OCI-LY7 (cell line): ENCODE measurements at regions not wholly inside any gene's neighbourhood (a gene's known extent, or its start where the extent isn't known, plus 50 kb on each side); places are given as distances from the start of the nearest gene placed in this dataset.

Source experiments
- BruUV-seq: library from RNA; stranded (reverse); fragments of 400-500 nt; replicated peaks from 2 replicates; lab custom pipeline; 2021; lab: Mats Ljungman, UMichigan
- CTCF ChIA-PET: fragments of 300-600 bp; sonication (Branson Sonifier 250); formaldehyde crosslinking; loops from one replicate; lab custom pipeline; 2022; ENCODE audit warnings: antibody characterized with exemption; ENCODE audit not compliant: unreplicated experiment; lab: Charles Lee
- POLR2A ChIA-PET: fragments of 300-600 bp; sonication (Branson Sonifier 250); formaldehyde crosslinking; loops from one replicate; lab custom pipeline; 2022; ENCODE audit warnings: antibody characterized with exemption; lab: Charles Lee
- DNase-seq: peaks from one replicate; pipeline ENCODE4 v3.0.0-alpha.2; 2015; ENCODE audit warnings: low spot score
- H2AFZ ChIP-seq: fragments of 200-600 bp; sonication (generic), shearing (Covaris generic); 2 replicates; pipeline ENCODE4 v1.6.1; 2014; ENCODE audit warnings: mild to moderate bottlenecking, antibody characterized with exemption, low read length, moderate library complexity
- H3K27ac ChIP-seq: fragments of 200-600 bp; sonication (generic); 2 replicates; pipeline ENCODE4 v1.5.1; 2014; ENCODE audit warnings: mixed run types, low read depth, mild to moderate bottlenecking, moderate library complexity, low read length, inconsistent platforms; ENCODE audit not compliant: poor library complexity, severe bottlenecking
- H3K36me3 ChIP-seq: fragments of 200-600 bp; sonication (generic); 2 replicates; pipeline ENCODE4 v1.6.1; 2014; ENCODE audit warnings: mild to moderate bottlenecking, antibody characterized with exemption, low read length, moderate library complexity, mixed read lengths; ENCODE audit not compliant: insufficient read depth
- H3K4me1 ChIP-seq: fragments of 200-600 bp; sonication (generic); 2 replicates; pipeline ENCODE4 v1.5.1; 2014; ENCODE audit warnings: mild to moderate bottlenecking, low read length; ENCODE audit not compliant: insufficient read depth, poor library complexity, severe bottlenecking
- H3K4me2 ChIP-seq: fragments of 200-600 bp; sonication (generic); 2 replicates; pipeline ENCODE4 v1.6.1; 2014; ENCODE audit warnings: mild to moderate bottlenecking, low read length
- H3K4me3 ChIP-seq: fragments of 200-600 bp; sonication (generic); 2 replicates; pipeline ENCODE4 v1.5.1; 2014; ENCODE audit warnings: mild to moderate bottlenecking, low read depth, low read length; ENCODE audit not compliant: poor library complexity, severe bottlenecking
- H3K79me2 ChIP-seq: fragments of 200-600 bp; sonication (generic); 2 replicates; pipeline ENCODE4 v1.6.1; 2016; ENCODE audit warnings: low read depth, mild to moderate bottlenecking, low read length, moderate library complexity, mixed read lengths; ENCODE audit not compliant: insufficient read depth
- H3K9me2 ChIP-seq: fragments of 200-600 bp; sonication (generic); 2 replicates; pipeline ENCODE4 v1.6.1; 2016; ENCODE audit warnings: mild to moderate bottlenecking, low read length, mixed read lengths; ENCODE audit not compliant: insufficient read depth
- H3K9me3 ChIP-seq: fragments of 200-600 bp; sonication (generic); 2 replicates; pipeline ENCODE4 v1.6.1; 2014; ENCODE audit warnings: mild to moderate bottlenecking, mixed run types, low read length, mixed read lengths
- H4K20me1 ChIP-seq: fragments of 200-600 bp; sonication (generic); 2 replicates; pipeline ENCODE4 v1.6.1; 2014; ENCODE audit warnings: mild to moderate bottlenecking, antibody characterized with exemption, low read length, moderate library complexity, mixed read lengths; ENCODE audit not compliant: insufficient read depth
- CTCF ChIP-seq: fragments of 200-600 bp; sonication (generic); conservative IDR thresholded peaks from 2 replicates; pipeline ENCODE4 v1.5.1; 2014; ENCODE audit warnings: mild to moderate bottlenecking, antibody characterized with exemption, low read length, moderate library complexity, mixed read lengths
- EZH2phosphoT487 ChIP-seq: fragments of 200-600 bp; sonication (generic); IDR thresholded peaks from 2 replicates; pipeline ENCODE4 v1.6.1; 2018; ENCODE audit warnings: low read depth, borderline replicate concordance, mild to moderate bottlenecking, mixed run types, antibody characterized with exemption, low read length, moderate library complexity, mixed read lengths
- intact Hi-C: fragments of 100-400 bp; cut with micrococcal nuclease; formaldehyde crosslinking; loops from one replicate; pipeline ENCODE4 v1.10.0; 2022; ENCODE audit not compliant: unreplicated experiment

- Histone ChIP-seq H2AFZ (no peak overlapping the region), H3K9me3 (no peaks in the 10 kb centered on the region), H3K4me1 (no peaks in the 10 kb centered on the region), H3K4me2 (no peak overlapping the region), H3K4me3 (no peak overlapping the region), H3K9me2 (no peaks in the 10 kb centered on the region), H4K20me1 (no peaks in the 10 kb centered on the region), H3K79me2 (no peaks in the 10 kb centered on the region), H3K27ac (no peak overlapping the region), H3K36me3 (no peaks in the 10 kb centered on the region)
- no TSS peak for BruUV-seq
- ChIA-PET CTCF (no interaction called here), POLR2A (no interaction called here)
- DNase-seq: no peak
- intact Hi-C loops: loop anchor here (10.0 kb wide), 1 partner anchor 65 kb away; no protein-coding TSS in a partner anchor
- no peak for TF ChIP-seq EZH2phosphoT487
- no peak for TF ChIP-seq CTCF
Measured at GRCh38 chrX:26999634-27000033, 463.5 kb downstream of the PPP4R3C start.

GRCh38 chrX:26958261-26958660 lies 504.9 kb downstream of the PPP4R3C start:
- Histone ChIP-seq H3K9me3 (no peaks in the 10 kb centered on the region), H3K4me2 (no peak overlapping the region), H3K36me3 (no peaks in the 10 kb centered on the region), H2AFZ (no peak overlapping the region), H3K4me1 (no peaks in the 10 kb centered on the region), H3K4me3 (no peak overlapping the region), H4K20me1 (no peaks in the 10 kb centered on the region), H3K79me2 (no peaks in the 10 kb centered on the region), H3K9me2 (no peaks in the 10 kb centered on the region), H3K27ac (no peak overlapping the region)
- ChIA-PET POLR2A (no interaction called here), CTCF (no interaction called here)
- BruUV-seq: no TSS peak
- DNase-seq: no peak
- TF ChIP-seq CTCF (no peak), EZH2phosphoT487 (no peak)
- intact Hi-C loops: no loop called here

GRCh38 chrX:26954029-26954428 lies 509.1 kb downstream of the PPP4R3C start:
- Histone ChIP-seq H3K36me3 (no peaks in the 10 kb centered on the region), H3K4me3 (no peak overlapping the region), H3K79me2 (no peaks in the 10 kb centered on the region), H3K27ac (no peak overlapping the region), H4K20me1 (no peaks in the 10 kb centered on the region), H2AFZ (no peak overlapping the region), H3K4me1 (no peaks in the 10 kb centered on the region), H3K9me3 (no peaks in the 10 kb centered on the region), H3K4me2 (no peak overlapping the region), H3K9me2 (no peaks in the 10 kb centered on the region)
- BruUV-seq: no TSS peak
- ChIA-PET POLR2A (no interaction called here), CTCF (no interaction called here)
- intact Hi-C loops: no loop called here
- DNase-seq: no peak
- TF ChIP-seq EZH2phosphoT487 (no peak), CTCF (no peak)
